AG09319 (cell line): ENCODE measurements at regions not wholly inside any gene's neighbourhood (a gene's known extent, or its start where the extent isn't known, plus 50 kb on each side); places are given as distances from the start of the nearest gene placed in this dataset.

Source experiments
- DNase-seq: peaks from one replicate; pipeline ENCODE4 v3.0.0-alpha.2; 2010; ENCODE audit warnings: low read depth; ENCODE audit errors: extremely low read depth
- TF ChIP-seq, protein P1 (sequence below): IDR thresholded peaks from 2 replicates; pipeline ENCODE4 v1.5.1; 2011; ENCODE audit warnings: low read depth, mild to moderate bottlenecking, inconsistent platforms, low read length, moderate library complexity

DNA sequence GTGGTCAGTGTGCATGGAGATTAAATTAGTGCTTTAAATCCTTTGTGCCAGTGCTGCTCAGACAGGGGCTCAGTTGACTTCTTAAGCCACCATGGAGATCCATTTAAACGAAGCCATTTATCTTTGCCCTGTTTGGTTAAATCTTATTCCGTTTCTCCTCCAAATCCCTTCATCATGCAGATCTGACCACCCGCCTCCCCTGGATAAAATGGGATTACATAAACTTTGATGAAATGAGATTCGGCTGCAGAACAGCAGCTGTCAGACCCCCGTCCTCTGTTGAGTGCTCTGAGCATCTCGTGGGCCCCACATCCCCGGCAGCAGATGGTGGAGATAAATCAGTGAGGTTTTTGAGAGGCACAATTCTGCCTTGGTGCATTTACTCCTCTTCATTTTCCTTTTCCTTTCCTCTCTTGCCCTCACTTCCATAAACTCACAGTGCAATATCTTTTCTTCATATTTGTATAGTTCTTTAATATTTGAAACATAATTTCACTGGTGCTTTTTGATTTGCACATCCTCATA is 84.4 kb upstream of the TWIST2 start:
- no peak for DNase-seq
- TF ChIP-seq, protein P1, sequence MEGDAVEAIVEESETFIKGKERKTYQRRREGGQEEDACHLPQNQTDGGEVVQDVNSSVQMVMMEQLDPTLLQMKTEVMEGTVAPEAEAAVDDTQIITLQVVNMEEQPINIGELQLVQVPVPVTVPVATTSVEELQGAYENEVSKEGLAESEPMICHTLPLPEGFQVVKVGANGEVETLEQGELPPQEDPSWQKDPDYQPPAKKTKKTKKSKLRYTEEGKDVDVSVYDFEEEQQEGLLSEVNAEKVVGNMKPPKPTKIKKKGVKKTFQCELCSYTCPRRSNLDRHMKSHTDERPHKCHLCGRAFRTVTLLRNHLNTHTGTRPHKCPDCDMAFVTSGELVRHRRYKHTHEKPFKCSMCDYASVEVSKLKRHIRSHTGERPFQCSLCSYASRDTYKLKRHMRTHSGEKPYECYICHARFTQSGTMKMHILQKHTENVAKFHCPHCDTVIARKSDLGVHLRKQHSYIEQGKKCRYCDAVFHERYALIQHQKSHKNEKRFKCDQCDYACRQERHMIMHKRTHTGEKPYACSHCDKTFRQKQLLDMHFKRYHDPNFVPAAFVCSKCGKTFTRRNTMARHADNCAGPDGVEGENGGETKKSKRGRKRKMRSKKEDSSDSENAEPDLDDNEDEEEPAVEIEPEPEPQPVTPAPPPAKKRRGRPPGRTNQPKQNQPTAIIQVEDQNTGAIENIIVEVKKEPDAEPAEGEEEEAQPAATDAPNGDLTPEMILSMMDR = no peak

- DNase-seq = no peak
- TF ChIP-seq, protein P1 = no peak
Observed at GRCh38 chr2:238765590-238765989, 82.3 kb upstream of the TWIST2 start.

DNA sequence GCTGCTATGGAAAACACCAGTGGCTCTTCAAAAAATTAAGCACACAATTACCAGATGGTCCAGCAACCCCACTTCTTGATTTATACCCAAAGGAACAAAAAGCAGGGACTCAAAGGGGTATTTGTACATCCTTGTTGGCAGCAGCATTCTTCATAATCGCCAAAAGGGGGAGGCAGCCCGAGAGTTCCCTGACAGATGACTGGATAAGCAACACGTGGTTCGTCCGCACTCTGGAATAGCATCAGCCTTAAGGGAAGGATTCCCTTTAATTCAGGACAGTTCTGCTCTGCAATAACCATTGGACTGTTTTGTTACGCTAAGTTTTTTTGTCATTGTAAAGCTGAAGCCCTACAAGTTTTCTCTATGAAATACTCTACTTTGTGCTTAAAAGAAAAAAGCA is 76.7 kb upstream of the TWIST2 start:
- TF ChIP-seq, protein P1 = peak; percentile 39
- no peak for DNase-seq

DNA sequence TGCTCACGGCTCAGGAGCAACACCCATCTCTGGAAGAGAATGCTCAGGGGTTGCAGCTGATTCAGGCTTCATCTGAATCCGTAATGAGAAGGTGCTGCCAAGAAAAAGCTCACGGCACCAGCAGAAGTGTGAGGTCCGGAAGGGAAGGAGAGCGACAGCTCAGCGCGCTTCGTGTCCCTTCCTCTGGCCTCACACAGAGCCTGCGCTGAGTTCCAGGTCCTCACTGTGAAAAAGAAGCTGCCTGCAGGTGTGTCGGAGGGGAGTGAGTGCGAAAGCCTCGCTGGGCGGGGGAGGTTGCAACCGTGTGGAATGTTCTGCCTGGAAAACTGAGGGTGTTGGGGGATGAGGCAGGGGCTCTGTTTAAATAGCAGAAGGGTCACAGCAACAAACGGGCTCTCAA is 76.2 kb upstream of the TWIST2 start:
- TF ChIP-seq, protein P1 = no peak
- no peak for DNase-seq

GRCh38 chr2:238772635-238773297 is 75.1 kb upstream of the TWIST2 start:
- DNase-seq = no peak
- TF ChIP-seq, protein P1 = no peak

DNA sequence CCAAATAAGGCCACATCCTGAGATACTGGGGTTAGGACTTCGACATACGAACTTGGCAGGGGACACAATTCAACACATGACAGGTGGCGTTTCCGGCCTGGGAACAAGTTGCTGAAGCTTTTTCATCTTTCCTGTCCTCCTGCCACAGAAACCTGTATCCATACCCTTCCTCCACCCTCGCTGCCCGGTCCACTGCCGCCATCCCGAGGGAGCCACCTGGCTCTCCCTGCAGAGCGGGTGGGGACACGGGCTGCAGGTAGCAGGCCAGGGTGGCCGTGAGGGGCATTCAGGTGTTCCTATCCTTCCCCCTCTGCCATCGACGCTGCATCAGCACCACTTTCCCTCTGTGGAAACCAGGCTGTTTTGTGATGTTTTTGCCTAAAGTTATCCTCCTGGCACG is 74.4 kb upstream of the TWIST2 start:
- no peak for DNase-seq
- TF ChIP-seq, protein P1 = no peak

DNA sequence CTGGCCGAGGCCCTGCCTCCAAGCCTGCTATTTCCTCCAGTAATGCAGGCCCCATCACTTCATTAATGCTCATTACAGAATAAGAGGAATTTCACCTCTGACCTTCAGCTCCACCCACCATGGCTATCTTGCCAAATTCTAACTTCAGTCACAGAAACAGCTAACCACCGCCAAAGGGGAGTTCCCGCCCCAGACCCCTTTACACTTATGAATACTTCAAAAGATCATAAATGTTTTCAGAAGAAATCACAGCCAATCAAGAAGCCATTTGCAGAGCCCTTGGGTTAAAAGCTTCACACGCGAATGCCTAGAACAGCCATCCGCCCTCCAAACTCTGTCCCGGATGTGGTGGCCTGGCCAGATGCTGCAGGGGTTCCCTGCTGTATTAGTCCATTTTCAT is 73.8 kb upstream of the TWIST2 start:
- no peak for DNase-seq
- TF ChIP-seq, protein P1 = no peak
